IPS-18a (cell line): ENCODE measurements at regions not wholly inside any gene's neighbourhood (a gene's known extent, or its start where the extent isn't known, plus 50 kb on each side); places are given as distances from the start of the nearest gene placed in this dataset.
A peak's percentile ranks its signal among the peaks of the same experiment; 100 is the strongest.

Experiments used
- H3K27ac ChIP-seq: one replicate; pipeline ENCODE4 v1.5.1; 2013; ENCODE audit warnings: low read length
- H3K27me3 ChIP-seq: one replicate; pipeline ENCODE4 v1.6.1; 2013; ENCODE audit warnings: mild to moderate bottlenecking, low read length; ENCODE audit not compliant: control insufficient read depth, insufficient read depth
- H3K36me3 ChIP-seq: one replicate; pipeline ENCODE4 v1.6.1; 2013; ENCODE audit warnings: low read depth, low read length; ENCODE audit not compliant: control insufficient read depth
- H3K4me1 ChIP-seq: one replicate; pipeline ENCODE4 v1.6.1; 2013; ENCODE audit warnings: low read depth, low read length; ENCODE audit not compliant: control insufficient read depth
- H3K4me3 ChIP-seq: one replicate; pipeline ENCODE4 v1.5.1; 2013; ENCODE audit warnings: low read length
- H3K9ac ChIP-seq: one replicate; pipeline ENCODE4 v1.6.1; 2013; ENCODE audit warnings: mild to moderate bottlenecking, low read length, moderate library complexity
- H3K9me3 ChIP-seq: one replicate; pipeline ENCODE4 v1.6.1; 2013; ENCODE audit warnings: low read depth, low read length; ENCODE audit not compliant: control insufficient read depth

GRCh38 chr2:75324141-75324540 is 124.8 kb upstream of the TACR1 start:
- Histone ChIP-seq H3K27ac (no peak overlapping the region), H3K9ac (no peak overlapping the region), H3K4me1 (peaks cover 18% of the 10 kb centered on the region), H3K27me3 (no peaks in the 10 kb centered on the region), H3K9me3 (no peaks in the 10 kb centered on the region), H3K4me3 (no peak overlapping the region), H3K36me3 (no peaks in the 10 kb centered on the region)

GRCh38 chr2:75321599-75321922 is 122.2 kb upstream of the TACR1 start:
- peaks cover 14% of the 10 kb centered on the region for H3K4me1 ChIP-seq
- no peaks in the 10 kb centered on the region for H3K9me3 ChIP-seq
- no peaks in the 10 kb centered on the region for H3K27me3 ChIP-seq
- no peaks in the 10 kb centered on the region for H3K36me3 ChIP-seq
- no peak overlapping the region for H3K9ac ChIP-seq
- no peak overlapping the region for H3K4me3 ChIP-seq
- H3K27ac ChIP-seq, result no peak overlapping the region

DNA sequence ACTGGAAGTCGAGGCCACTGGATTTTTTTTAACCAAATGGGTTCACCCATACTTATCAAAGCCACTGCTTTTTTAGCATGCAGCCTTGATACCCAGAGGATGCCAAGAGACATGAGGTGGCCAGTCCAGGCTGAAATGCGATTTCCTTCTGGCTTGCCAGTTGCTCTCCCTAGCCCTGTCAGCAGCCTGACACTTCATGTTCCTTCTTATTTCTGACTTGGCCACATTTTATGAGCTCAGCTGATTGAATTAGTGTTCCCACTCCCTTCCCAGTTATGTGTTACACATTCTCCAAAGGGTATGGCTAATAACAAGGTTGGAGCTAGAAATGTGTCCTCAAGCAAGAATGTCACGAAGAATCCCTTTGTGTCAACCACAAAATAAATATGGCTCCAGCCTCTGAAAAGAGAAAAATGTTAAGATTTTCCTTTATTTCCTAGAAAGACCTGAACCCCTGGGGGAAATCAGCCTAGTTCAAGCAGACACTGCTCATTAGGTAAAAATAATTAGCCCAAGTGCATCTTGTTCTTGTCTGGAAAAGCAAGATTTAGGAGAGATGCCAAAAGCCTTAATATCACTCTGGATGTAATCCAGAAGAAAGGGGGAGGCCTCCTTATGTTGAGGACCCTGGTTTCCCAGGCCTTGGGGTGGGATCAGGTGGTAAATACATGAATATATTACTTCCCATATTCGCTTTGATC is 121.7 kb upstream of the TACR1 start:
- Histone ChIP-seq H3K4me3 (no peak overlapping the region), H3K9ac (no peak overlapping the region), H3K36me3 (no peaks in the 10 kb centered on the region), H3K4me1 (peaks cover 14% of the 10 kb centered on the region), H3K27me3 (no peaks in the 10 kb centered on the region), H3K9me3 (no peaks in the 10 kb centered on the region), H3K27ac (no peak overlapping the region)

DNA sequence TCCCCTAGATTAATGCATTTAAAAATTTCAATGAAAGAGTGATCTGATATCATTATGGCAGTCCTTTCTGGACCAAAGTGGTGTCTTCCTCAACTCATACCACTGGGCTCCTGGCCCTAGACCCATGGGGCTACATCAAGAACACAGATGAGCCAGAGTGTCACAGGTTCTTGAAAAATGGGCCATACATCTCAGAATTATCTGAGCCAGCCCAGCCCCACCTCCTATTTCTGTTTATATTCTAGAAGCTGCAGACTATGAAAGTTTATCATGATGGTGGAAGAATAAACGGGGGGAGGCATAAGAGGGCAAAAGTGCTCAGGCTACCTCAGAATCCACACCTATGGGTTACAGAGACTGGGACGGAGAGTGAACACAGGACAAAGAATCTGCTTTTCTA is 120.6 kb upstream of the TACR1 start:
- Histone ChIP-seq H3K36me3 (no peaks in the 10 kb centered on the region), H3K4me3 (no peak overlapping the region)

DNA sequence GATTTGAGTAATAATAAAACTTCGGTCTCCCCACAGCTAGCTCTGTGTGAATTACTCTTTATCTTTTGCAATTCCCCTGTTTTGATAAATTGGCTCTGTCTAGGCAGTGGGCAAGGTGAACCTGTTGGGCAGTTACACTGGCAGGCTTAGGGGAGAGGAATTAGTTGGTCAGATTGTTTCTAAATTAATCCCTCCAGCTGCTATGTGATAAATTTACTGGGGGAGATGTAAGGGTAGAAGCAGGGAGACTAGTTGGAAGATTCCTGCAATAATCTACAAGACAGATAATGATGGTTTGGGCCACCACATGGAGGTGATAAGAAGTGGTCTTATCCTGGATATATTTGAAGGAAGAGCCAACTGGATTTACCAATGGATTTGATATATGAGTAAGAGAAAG is 118.5 kb upstream of the TACR1 start:
- Histone ChIP-seq H3K4me3 (no peak overlapping the region), H3K36me3 (no peaks in the 10 kb centered on the region), H3K9me3 (no peaks in the 10 kb centered on the region), H3K9ac (no peak overlapping the region), H3K4me1 (peaks cover 10% of the 10 kb centered on the region), H3K27me3 (no peaks in the 10 kb centered on the region), H3K27ac (no peak overlapping the region)

More for the DNA sequence above, 120.6 kb upstream of the TACR1 start:
- Histone ChIP-seq H3K4me1 (peaks cover 10% of the 10 kb centered on the region), H3K9me3 (no peaks in the 10 kb centered on the region), H3K9ac (no peak overlapping the region), H3K27ac (no peak overlapping the region), H3K27me3 (no peaks in the 10 kb centered on the region)

DNA sequence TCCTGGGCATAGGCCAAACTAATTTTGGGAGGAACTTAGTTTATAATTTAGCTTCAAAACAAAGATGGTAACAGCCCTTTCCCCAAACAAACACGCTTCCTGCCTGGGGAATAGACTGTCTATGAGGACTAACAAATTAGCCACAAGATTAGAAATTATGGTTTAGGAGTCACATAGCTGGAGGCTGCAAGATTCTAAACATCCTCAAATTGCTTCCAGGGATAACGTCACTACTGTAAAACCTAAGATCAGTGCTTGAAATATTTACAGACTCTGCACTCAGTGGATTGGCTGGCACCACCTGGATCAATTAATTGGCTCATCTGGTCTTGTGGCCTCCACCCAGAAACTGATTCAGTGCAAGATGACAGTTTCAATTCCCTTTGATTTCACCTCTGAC is 118.0 kb upstream of the TACR1 start:
- no peaks in the 10 kb centered on the region for H3K27me3 ChIP-seq
- H3K27ac ChIP-seq, result no peak overlapping the region
- H3K4me3 ChIP-seq, result no peak overlapping the region
- H3K9me3 ChIP-seq, result no peaks in the 10 kb centered on the region
- H3K4me1 ChIP-seq, result peaks cover 10% of the 10 kb centered on the region
- H3K9ac ChIP-seq, result no peak overlapping the region
- H3K36me3 ChIP-seq, result no peaks in the 10 kb centered on the region

DNA sequence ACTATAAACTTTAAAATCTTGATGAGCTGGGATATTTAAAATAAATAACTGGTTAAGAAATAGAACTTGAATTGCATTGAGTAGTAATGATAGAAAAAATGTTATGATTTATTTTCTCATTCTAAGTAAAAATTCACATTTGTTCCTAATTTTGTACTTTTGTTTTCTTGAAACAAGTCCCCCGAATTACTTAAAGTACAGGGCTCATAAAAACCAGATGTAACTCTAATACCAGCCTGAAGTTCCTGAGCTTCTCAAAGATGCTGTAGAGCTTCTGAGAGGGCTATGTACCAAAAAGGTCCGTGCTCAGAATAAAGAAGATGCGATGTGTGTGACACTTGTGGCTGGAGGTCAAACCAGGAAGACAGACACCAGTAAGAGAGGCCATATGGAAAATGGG is 116.1 kb upstream of the TACR1 start:
- peak overlapping the region; percentile 10 for H3K27ac ChIP-seq
- H3K36me3 ChIP-seq, result no peaks in the 10 kb centered on the region
- no peaks in the 10 kb centered on the region for H3K4me1 ChIP-seq
- no peak overlapping the region for H3K9ac ChIP-seq
- H3K27me3 ChIP-seq, result no peaks in the 10 kb centered on the region
- no peak overlapping the region for H3K4me3 ChIP-seq
- no peaks in the 10 kb centered on the region for H3K9me3 ChIP-seq

GRCh38 chr2:75311993-75312392 is 112.7 kb upstream of the TACR1 start:
- Histone ChIP-seq H3K4me1 (no peaks in the 10 kb centered on the region), H3K4me3 (no peak overlapping the region), H3K9ac (no peak overlapping the region), H3K9me3 (no peaks in the 10 kb centered on the region), H3K27me3 (no peaks in the 10 kb centered on the region), H3K27ac (no peak overlapping the region), H3K36me3 (no peaks in the 10 kb centered on the region)

- Histone ChIP-seq H3K9me3 (no peaks in the 10 kb centered on the region), H3K27me3 (no peaks in the 10 kb centered on the region), H3K9ac (no peak overlapping the region), H3K36me3 (no peaks in the 10 kb centered on the region), H3K4me1 (no peaks in the 10 kb centered on the region), H3K4me3 (no peak overlapping the region), H3K27ac (no peak overlapping the region)
These were observed 112.2 kb upstream of the TACR1 start for GRCh38 chr2:75311521-75311920.

- no peak overlapping the region for H3K4me3 ChIP-seq
- no peak overlapping the region for H3K27ac ChIP-seq
- H3K9ac ChIP-seq, result no peak overlapping the region
- no peaks in the 10 kb centered on the region for H3K36me3 ChIP-seq
- no peaks in the 10 kb centered on the region for H3K9me3 ChIP-seq
- H3K27me3 ChIP-seq, result no peaks in the 10 kb centered on the region
- no peaks in the 10 kb centered on the region for H3K4me1 ChIP-seq
These were observed 111.6 kb upstream of the TACR1 start for GRCh38 chr2:75310876-75311275.

DNA sequence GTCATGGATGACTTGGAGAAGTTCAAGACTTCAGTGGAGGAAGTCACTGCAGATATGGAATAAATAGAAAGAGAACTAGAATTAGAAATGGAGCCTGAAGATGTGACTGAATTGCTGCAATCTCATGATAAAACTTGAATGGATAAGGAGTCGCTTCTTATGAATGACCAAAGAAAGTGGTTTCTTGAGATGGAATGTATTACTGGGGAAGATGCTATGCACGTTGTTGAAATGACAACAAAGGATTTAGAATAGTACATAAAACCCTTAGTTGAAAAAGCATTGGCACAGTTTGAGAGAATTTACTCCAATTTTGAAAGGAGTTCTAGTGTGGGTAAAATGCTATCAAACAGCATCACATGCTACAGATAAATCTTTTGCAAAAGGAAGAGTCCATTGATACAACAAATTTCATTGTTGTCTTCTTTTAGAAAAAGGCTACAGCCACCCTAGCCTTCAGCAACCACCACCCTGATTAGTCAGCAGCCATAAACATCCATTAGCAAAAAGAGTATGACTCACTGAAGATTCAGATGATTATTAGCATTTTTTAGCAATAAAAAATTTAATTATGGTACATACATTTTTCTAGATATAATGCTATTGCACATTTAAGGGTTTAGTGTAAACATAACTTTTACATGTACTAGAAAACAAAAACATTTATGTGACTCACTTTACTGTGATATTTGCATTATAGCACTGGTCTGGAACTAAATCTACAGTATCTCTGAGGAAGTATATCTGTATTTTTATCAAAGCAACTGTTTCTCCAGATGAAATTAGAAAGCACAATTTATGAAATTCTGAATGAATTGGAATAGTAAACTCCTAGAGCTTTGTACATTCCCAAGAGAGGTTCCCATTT is 110.5 kb upstream of the TACR1 start:
- H3K4me1 ChIP-seq, result no peaks in the 10 kb centered on the region

DNA sequence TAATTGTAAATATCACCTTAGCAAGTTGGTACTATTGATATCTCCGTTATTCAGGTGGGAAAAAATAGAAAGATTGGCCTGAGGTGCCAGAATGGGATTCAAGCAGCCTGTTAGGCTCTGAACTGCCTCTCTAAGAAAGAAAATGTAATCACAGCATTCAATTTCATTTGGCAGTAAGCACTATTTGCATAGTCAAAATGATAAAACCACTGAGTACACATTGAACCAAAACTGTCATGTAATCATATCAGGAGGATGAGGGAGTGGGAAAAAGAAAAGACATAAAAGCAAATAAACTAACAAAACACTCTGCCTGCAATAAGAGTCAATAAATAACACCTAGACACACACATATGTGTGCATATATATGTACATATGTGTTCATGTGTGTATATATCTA is 103.9 kb upstream of the TACR1 start:
- H3K27ac ChIP-seq, result no peak overlapping the region
- H3K27me3 ChIP-seq, result no peaks in the 10 kb centered on the region
- no peak overlapping the region for H3K9ac ChIP-seq

More for the DNA sequence above, 110.5 kb upstream of the TACR1 start:
- H3K9me3 ChIP-seq, result no peaks in the 10 kb centered on the region
- no peak overlapping the region for H3K4me3 ChIP-seq
- H3K27ac ChIP-seq, result no peak overlapping the region
- H3K9ac ChIP-seq, result no peak overlapping the region
- H3K36me3 ChIP-seq, result no peaks in the 10 kb centered on the region
- no peaks in the 10 kb centered on the region for H3K27me3 ChIP-seq

More for the DNA sequence above, 103.9 kb upstream of the TACR1 start:
- Histone ChIP-seq H3K4me3 (no peak overlapping the region), H3K36me3 (no peaks in the 10 kb centered on the region), H3K9me3 (no peaks in the 10 kb centered on the region), H3K4me1 (no peaks in the 10 kb centered on the region)
